Skin of body (tissue), 2 donors: ENCODE measurements at regions not wholly inside any gene's neighbourhood (a gene's known extent, or its start where the extent isn't known, plus 50 kb on each side); places are given as distances from the start of the nearest gene placed in this dataset. TPM values are rescaled to one million over a fixed set of nuclear protein-coding genes. Genes with fewer than 3 reads are reported as not detected.

ENCODE experiments used
- DNase-seq: peaks from one replicate; lab custom pipeline; 2025; lab: John Stamatoyannopoulos, UW
- small RNA-seq: library from RNA; depleted of rRNA; stranded (forward); fragments of <200 nt; gene quantifications from one replicate; pipeline ENCODE3, GENCODE V24; 2014; ENCODE audit warnings: low replicate concordance

- no peak for DNase-seq
Measured at GRCh38 chr13:21318891-21319532, 140.1 kb downstream of the ZDHHC20 start.

- no peak for DNase-seq
Measured at GRCh38 chr13:21319869-21320641, 139.0 kb downstream of the ZDHHC20 start.

- no peak for DNase-seq
Measured at GRCh38 chr13:21320642-21321034, 138.5 kb downstream of the ZDHHC20 start.

GRCh38 chr13:21321269-21321668 is 137.8 kb downstream of the ZDHHC20 start:
- no peak for DNase-seq

- DNase-seq, result no peak
Measured at GRCh38 chr13:21322327-21322965, 136.7 kb downstream of the ZDHHC20 start.

Small RNA genes in the stretch of these regions (small RNA-seq; reads per million reads assigned to genes)
- gene AL158032.2, result not detected
